SK-N-SH (cell line): ENCODE measurements at regions not wholly inside any gene's neighbourhood (a gene's known extent, or its start where the extent isn't known, plus 50 kb on each side); places are given as distances from the start of the nearest gene placed in this dataset.

Experiments
- CTCF ChIP-seq: fragments of 200-600 bp; sonication (generic); IDR thresholded peaks from 2 replicates; pipeline ENCODE4 v1.6.1; 2017; ENCODE audit warnings: antibody characterized with exemption, mild to moderate bottlenecking, moderate library complexity
- EP300 ChIP-seq, 2 experiments: IDR thresholded peaks; 2 replicates each; pipeline versions ENCODE4 v1.4.0 to v1.6.1; 2012; ENCODE audit warnings: borderline replicate concordance in 1 of 2, low read depth in 1 of 2, low read length in 1 of 2

DNA sequence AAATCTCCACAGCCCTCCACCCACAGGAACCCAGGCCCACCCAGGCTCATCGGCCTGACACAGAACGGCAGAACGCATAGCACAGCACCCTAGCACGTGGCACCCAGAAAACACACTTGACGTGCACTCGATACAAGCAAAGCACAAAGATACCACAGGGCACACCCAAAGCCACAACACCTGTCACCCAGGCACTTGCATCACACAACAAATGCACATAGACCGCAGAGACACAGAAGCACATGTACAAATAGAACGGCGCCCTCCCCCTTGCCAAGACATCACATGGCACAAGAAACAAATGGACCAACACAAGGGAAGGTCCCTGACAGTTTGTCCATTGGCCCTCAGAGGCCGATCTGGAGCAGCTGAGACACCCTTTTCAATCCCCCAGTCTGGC lies 147.7 kb upstream of the WSCD1 start:
- TF ChIP-seq CTCF (no peak), EP300 (IDR thresholded peaks at IDR 0.05; ENCODE audit: borderline replicate concordance in 1 of 2, low read depth in 1 of 2, low read length in 1 of 2) (no peak)
